Stimulated activated CD4-positive, alpha-beta T cell treated with anti-CD3 and anti-CD28 coated beads, Interleukin-4, amount 100 ng/mL, for 24 hours (primary cell): ENCODE measurements at regions not wholly inside any gene's neighbourhood (a gene's known extent, or its start where the extent isn't known, plus 50 kb on each side); places are given as distances from the start of the nearest gene placed in this dataset.

ENCODE experiments used
- DNase-seq: peaks from one replicate; pipeline ENCODE4 v3.0.0-alpha.2; 2020

GRCh38 chr6:19042420-19042819 lies 655.3 kb downstream of the RNF144B start:
- no peak for DNase-seq

- DNase-seq = no peak
These were observed 663.6 kb downstream of the RNF144B start for GRCh38 chr6:19050765-19051164.

- no peak for DNase-seq
These were observed 665.1 kb downstream of the RNF144B start for GRCh38 chr6:19052219-19052618.

GRCh38 chr6:19059102-19059501 lies 672.0 kb downstream of the RNF144B start:
- DNase-seq = no peak

- DNase-seq = no peak
These were observed 680.0 kb downstream of the RNF144B start for GRCh38 chr6:19067165-19067564.

GRCh38 chr6:19070520-19070919 lies 683.4 kb downstream of the RNF144B start:
- DNase-seq = no peak

- no peak for DNase-seq
These were observed 696.7 kb downstream of the RNF144B start for GRCh38 chr6:19083801-19084200.

- no peak for DNase-seq
These were observed 699.3 kb downstream of the RNF144B start for GRCh38 chr6:19086480-19086879.

- DNase-seq = no peak
These were observed 700.1 kb downstream of the RNF144B start for GRCh38 chr6:19087296-19087695.

GRCh38 chr6:19087897-19088296 lies 700.7 kb downstream of the RNF144B start:
- no peak for DNase-seq

- no peak for DNase-seq
These were observed 713.6 kb downstream of the RNF144B start for GRCh38 chr6:19100752-19101151.

- DNase-seq = no peak
These were observed 715.8 kb downstream of the RNF144B start for GRCh38 chr6:19102936-19103335.

GRCh38 chr6:19107468-19107867 lies 720.3 kb downstream of the RNF144B start:
- DNase-seq = no peak

- DNase-seq = no peak
These were observed 715.6 kb upstream of the ID4 start for GRCh38 chr6:19121521-19121920.

- no peak for DNase-seq
These were observed 710.1 kb upstream of the ID4 start for GRCh38 chr6:19127081-19127480.

GRCh38 chr6:19128701-19129100 lies 708.5 kb upstream of the ID4 start:
- no peak for DNase-seq

- no peak for DNase-seq
These were observed 701.5 kb upstream of the ID4 start for GRCh38 chr6:19135706-19136105.

GRCh38 chr6:19137505-19137904 lies 699.7 kb upstream of the ID4 start:
- DNase-seq = no peak

- no peak for DNase-seq
These were observed 694.9 kb upstream of the ID4 start for GRCh38 chr6:19142275-19142674.

- DNase-seq = no peak
These were observed 686.9 kb upstream of the ID4 start for GRCh38 chr6:19150307-19150706.

- no peak for DNase-seq
These were observed 683.7 kb upstream of the ID4 start for GRCh38 chr6:19153270-19153980.

- no peak for DNase-seq
These were observed 683.2 kb upstream of the ID4 start for GRCh38 chr6:19153981-19154295.

GRCh38 chr6:19156443-19156842 lies 680.7 kb upstream of the ID4 start:
- no peak for DNase-seq

- no peak for DNase-seq
These were observed 679.7 kb upstream of the ID4 start for GRCh38 chr6:19157486-19157885.

GRCh38 chr6:19158586-19158985 lies 678.6 kb upstream of the ID4 start:
- no peak for DNase-seq

GRCh38 chr6:19159089-19159488 lies 678.1 kb upstream of the ID4 start:
- no peak for DNase-seq
